NCI-H82 (cell line): ENCODE measurements at regions not wholly inside any gene's neighbourhood (a gene's known extent, or its start where the extent isn't known, plus 50 kb on each side); places are given as distances from the start of the nearest gene placed in this dataset.
"Not testable (repeated sequence)": the region's sequence is repeated elsewhere in the genome, so short reads cannot be mapped to it uniquely, and the experiment has no call there.

Experiments
- DNase-seq: peaks from one replicate; lab custom pipeline; 2025; lab: John Stamatoyannopoulos, UW

GRCh38 chr14:31911160-31911559, 165.9 kb upstream of the ARHGAP5 start:
- DNase-seq, result no peak

- DNase-seq, result no peak
These were observed 163.7 kb upstream of the ARHGAP5 start for GRCh38 chr14:31913370-31913769.

- DNase-seq, result not testable (repeated sequence)
These were observed 158.8 kb upstream of the ARHGAP5 start for GRCh38 chr14:31918289-31918688.

- peak; percentile 2 for DNase-seq
These were observed 157.1 kb upstream of the ARHGAP5 start for GRCh38 chr14:31920001-31920400.

- DNase-seq, result peak; percentile 87
These were observed 156.0 kb upstream of the ARHGAP5 start for GRCh38 chr14:31920989-31921650.

- DNase-seq, result peak; percentile 90
These were observed 155.4 kb upstream of the ARHGAP5 start for GRCh38 chr14:31921721-31922120.

- DNase-seq, result peak; percentile 64
These were observed 151.0 kb upstream of the ARHGAP5 start for GRCh38 chr14:31926123-31926522.

- no peak for DNase-seq
These were observed 150.3 kb upstream of the ARHGAP5 start for GRCh38 chr14:31926652-31927347.

- peak; percentile 30 for DNase-seq
These were observed 149.7 kb upstream of the ARHGAP5 start for GRCh38 chr14:31927348-31927832.

GRCh38 chr14:31930070-31930469, 147.0 kb upstream of the ARHGAP5 start:
- no peak for DNase-seq

GRCh38 chr14:31930493-31931240, 146.4 kb upstream of the ARHGAP5 start:
- DNase-seq, result no peak

- no peak for DNase-seq
These were observed 144.4 kb upstream of the ARHGAP5 start for GRCh38 chr14:31932675-31933074.

- DNase-seq, result no peak
These were observed 143.4 kb upstream of the ARHGAP5 start for GRCh38 chr14:31933716-31934115.

- DNase-seq, result peak; percentile 87
These were observed 142.3 kb upstream of the ARHGAP5 start for GRCh38 chr14:31934767-31935266.

GRCh38 chr14:31935391-31935790, 141.7 kb upstream of the ARHGAP5 start:
- peak; percentile 2 for DNase-seq

- no peak for DNase-seq
These were observed 141.0 kb upstream of the ARHGAP5 start for GRCh38 chr14:31936115-31936514.

- DNase-seq, result peak; percentile 7
These were observed 139.3 kb upstream of the ARHGAP5 start for GRCh38 chr14:31937730-31938346.

GRCh38 chr14:31939934-31940333, 137.2 kb upstream of the ARHGAP5 start:
- peak; percentile 84 for DNase-seq

GRCh38 chr14:31941487-31941886, 135.6 kb upstream of the ARHGAP5 start:
- peak; percentile 15 for DNase-seq

GRCh38 chr14:31942166-31942841, 134.8 kb upstream of the ARHGAP5 start:
- DNase-seq, result no peak

GRCh38 chr14:31943217-31943799, 133.8 kb upstream of the ARHGAP5 start:
- no peak for DNase-seq
